ENCODE measurements at regions not wholly inside any gene's neighbourhood (a gene's known extent, or its start where the extent isn't known, plus 50 kb on each side); places are given as distances from the start of the nearest gene placed in this dataset.
"Not testable (repeated sequence)": the region's sequence is repeated elsewhere in the genome, so short reads cannot be mapped to it uniquely, and the experiment has no call there.

- Mint-ChIP-seq H3K27ac (peak overlapping the region; percentile 7), H3K4me1 (peaks cover 12% of the 10 kb centered on the region), H3K27me3 (no peaks in the 10 kb centered on the region), H3K36me3 (no peaks in the 10 kb centered on the region), H3K4me3 (no peak overlapping the region), H3K9me3 (no peaks in the 10 kb centered on the region)
- ATAC-seq, result no peak
These were observed 216.9 kb upstream of the ZNF608 start for GRCh38 chr5:124963236-124963919.

GRCh38 chr5:124966741-124967140, 220.3 kb upstream of the ZNF608 start:
- H3K27ac Mint-ChIP-seq, H3K4me1 Mint-ChIP-seq, H3K27me3 Mint-ChIP-seq, ATAC-seq, H3K9me3 Mint-ChIP-seq, H3K36me3 Mint-ChIP-seq, H3K4me3 Mint-ChIP-seq: not testable (repeated sequence)

GRCh38 chr5:124970381-124970780, 223.9 kb upstream of the ZNF608 start:
- H3K4me3 Mint-ChIP-seq, H3K27ac Mint-ChIP-seq, H3K4me1 Mint-ChIP-seq, ATAC-seq, H3K9me3 Mint-ChIP-seq, H3K27me3 Mint-ChIP-seq, H3K36me3 Mint-ChIP-seq: not testable (repeated sequence)

- no peaks in the 10 kb centered on the region for H3K27me3 Mint-ChIP-seq
- no peak overlapping the region for H3K4me3 Mint-ChIP-seq
- H3K27ac Mint-ChIP-seq, result no peak overlapping the region
- ATAC-seq, result no peak
- H3K36me3 Mint-ChIP-seq, result no peaks in the 10 kb centered on the region
- no peaks in the 10 kb centered on the region for H3K9me3 Mint-ChIP-seq
- no peaks in the 10 kb centered on the region for H3K4me1 Mint-ChIP-seq
These were observed 226.3 kb upstream of the ZNF608 start for GRCh38 chr5:124972703-124973102.

- Mint-ChIP-seq H3K27ac (no peak overlapping the region), H3K27me3 (no peaks in the 10 kb centered on the region), H3K36me3 (no peaks in the 10 kb centered on the region), H3K4me1 (no peaks in the 10 kb centered on the region), H3K4me3 (no peak overlapping the region), H3K9me3 (no peaks in the 10 kb centered on the region)
- ATAC-seq, result no peak
These were observed 227.2 kb upstream of the ZNF608 start for GRCh38 chr5:124973661-124974060.

- no peaks in the 10 kb centered on the region for H3K27me3 Mint-ChIP-seq
- ATAC-seq, result no peak
- H3K27ac Mint-ChIP-seq, result no peak overlapping the region
- H3K4me3 Mint-ChIP-seq, result no peak overlapping the region
- H3K36me3 Mint-ChIP-seq, result no peaks in the 10 kb centered on the region
- H3K9me3 Mint-ChIP-seq, result no peaks in the 10 kb centered on the region
- peaks cover 21% of the 10 kb centered on the region for H3K4me1 Mint-ChIP-seq
These were observed 229.6 kb upstream of the ZNF608 start for GRCh38 chr5:124976086-124976485.

GRCh38 chr5:124979251-124979650, 232.8 kb upstream of the ZNF608 start:
- no peak overlapping the region for H3K4me3 Mint-ChIP-seq
- H3K36me3 Mint-ChIP-seq, result peaks cover 7% of the 10 kb centered on the region
- no peaks in the 10 kb centered on the region for H3K27me3 Mint-ChIP-seq
- no peak for ATAC-seq
- H3K9me3 Mint-ChIP-seq, result peaks cover 4% of the 10 kb centered on the region
- H3K4me1 Mint-ChIP-seq, result peaks cover 43% of the 10 kb centered on the region
- H3K27ac Mint-ChIP-seq, result peak overlapping the region; percentile 61

GRCh38 chr5:124980163-124980941, 233.9 kb upstream of the ZNF608 start:
- ATAC-seq, result peak; percentile 89
- peaks cover 49% of the 10 kb centered on the region for H3K4me1 Mint-ChIP-seq
- H3K36me3 Mint-ChIP-seq, result peaks cover 12% of the 10 kb centered on the region
- peak overlapping the region; percentile 61 for H3K27ac Mint-ChIP-seq
- H3K4me3 Mint-ChIP-seq, result no peak overlapping the region
- peaks cover 4% of the 10 kb centered on the region for H3K9me3 Mint-ChIP-seq
- no peaks in the 10 kb centered on the region for H3K27me3 Mint-ChIP-seq

- ATAC-seq, result no peak
- peaks cover 49% of the 10 kb centered on the region for H3K4me1 Mint-ChIP-seq
- peak overlapping the region; percentile 71 for H3K27ac Mint-ChIP-seq
- H3K4me3 Mint-ChIP-seq, result no peak overlapping the region
- peaks cover 12% of the 10 kb centered on the region for H3K36me3 Mint-ChIP-seq
- H3K27me3 Mint-ChIP-seq, result no peaks in the 10 kb centered on the region
- peaks cover 8% of the 10 kb centered on the region for H3K9me3 Mint-ChIP-seq
These were observed 235.5 kb upstream of the ZNF608 start for GRCh38 chr5:124981901-124982300.

- peaks cover 20% of the 10 kb centered on the region for H3K9me3 Mint-ChIP-seq
These were observed 239.7 kb upstream of the ZNF608 start for GRCh38 chr5:124986170-124986569.

GRCh38 chr5:124986667-124987066, 240.2 kb upstream of the ZNF608 start:
- Mint-ChIP-seq H3K36me3 (peaks cover 22% of the 10 kb centered on the region), H3K9me3 (peaks cover 20% of the 10 kb centered on the region), H3K27me3 (no peaks in the 10 kb centered on the region), H3K27ac (no peak overlapping the region), H3K4me3 (no peak overlapping the region), H3K4me1 (peaks cover 23% of the 10 kb centered on the region)
- ATAC-seq, result no peak

More at GRCh38 chr5:124986170-124986569, 239.7 kb upstream of the ZNF608 start:
- H3K4me1 Mint-ChIP-seq, result peaks cover 28% of the 10 kb centered on the region
- no peak overlapping the region for H3K4me3 Mint-ChIP-seq
- no peak for ATAC-seq
- peaks cover 22% of the 10 kb centered on the region for H3K36me3 Mint-ChIP-seq
- H3K27ac Mint-ChIP-seq, result no peak overlapping the region
- no peaks in the 10 kb centered on the region for H3K27me3 Mint-ChIP-seq

GRCh38 chr5:124987786-124988185, 241.3 kb upstream of the ZNF608 start:
- not testable (repeated sequence) for H3K27me3 Mint-ChIP-seq, ATAC-seq, H3K27ac Mint-ChIP-seq, H3K4me3 Mint-ChIP-seq
- Mint-ChIP-seq H3K9me3 (peaks cover 20% of the 10 kb centered on the region), H3K4me1 (peaks cover 13% of the 10 kb centered on the region), H3K36me3 (peaks cover 22% of the 10 kb centered on the region)

- no peaks in the 10 kb centered on the region for H3K4me1 Mint-ChIP-seq
- peaks cover 16% of the 10 kb centered on the region for H3K9me3 Mint-ChIP-seq
- no peaks in the 10 kb centered on the region for H3K27me3 Mint-ChIP-seq
- H3K4me3 Mint-ChIP-seq, result no peak overlapping the region
- ATAC-seq, result no peak
- peaks cover 11% of the 10 kb centered on the region for H3K36me3 Mint-ChIP-seq
- H3K27ac Mint-ChIP-seq, result no peak overlapping the region
These were observed 244.3 kb upstream of the ZNF608 start for GRCh38 chr5:124990723-124991122.

- Mint-ChIP-seq H3K4me3 (no peak overlapping the region), H3K27ac (no peak overlapping the region), H3K4me1 (peaks cover 5% of the 10 kb centered on the region), H3K9me3 (no peaks in the 10 kb centered on the region), H3K36me3 (no peaks in the 10 kb centered on the region), H3K27me3 (no peaks in the 10 kb centered on the region)
- no peak for ATAC-seq
These were observed 249.0 kb upstream of the ZNF608 start for GRCh38 chr5:124995421-124995820.

GRCh38 chr5:124996023-124996763, 249.8 kb upstream of the ZNF608 start:
- H3K36me3 Mint-ChIP-seq, result no peaks in the 10 kb centered on the region
- no peak for ATAC-seq
- no peak overlapping the region for H3K27ac Mint-ChIP-seq
- no peaks in the 10 kb centered on the region for H3K27me3 Mint-ChIP-seq
- H3K9me3 Mint-ChIP-seq, result no peaks in the 10 kb centered on the region
- H3K4me3 Mint-ChIP-seq, result no peak overlapping the region
- H3K4me1 Mint-ChIP-seq, result peaks cover 8% of the 10 kb centered on the region
